ENCODE measurements at regions not wholly inside any gene's neighbourhood (a gene's known extent, or its start where the extent isn't known, plus 50 kb on each side); places are given as distances from the start of the nearest gene placed in this dataset.

GRCh38 chr12:38160318-38161122 lies 156.1 kb upstream of the ALG10B start:
- Histone ChIP-seq H3K36me3 (ENCODE audit: control insufficient read depth in 1 of 2, insufficient read depth in 2 of 2, low read length in 2 of 2) (no peaks in the 10 kb centered on the region), H3K4me1 (ENCODE audit: control insufficient read depth in 1 of 2, insufficient read depth in 2 of 2, low read length in 2 of 2) (no peaks in the 10 kb centered on the region), H2AFZ (ENCODE audit: low read depth, low read length, poor library complexity, severe bottlenecking) (no peak overlapping the region), H3K9ac (ENCODE audit: low read length) (no peak overlapping the region), H3K27me3 (ENCODE audit: insufficient read depth, low read length) (no peaks in the 10 kb centered on the region), H3K9me2 (ENCODE audit: insufficient read depth) (no peaks in the 10 kb centered on the region), H3K4me2 (ENCODE audit: low read length) (no peak overlapping the region), H3K27ac (ENCODE audit: low read depth, low read length) (no peak overlapping the region), H3K4me3 (replicated peaks in 1 of 2; ENCODE audit: low read depth in 1 of 2, low read length in 2 of 2) (no peak overlapping the region), H4K20me1 (ENCODE audit: insufficient read depth) (no peaks in the 10 kb centered on the region), H3K79me2 (ENCODE audit: insufficient read depth, low read length) (no peaks in the 10 kb centered on the region), H3K9me3 (ENCODE audit: control insufficient read depth in 1 of 2, insufficient read depth in 1 of 2, low read depth in 1 of 2, low read length in 2 of 2) (no peaks in the 10 kb centered on the region)
- ATAC-seq (no peak), DNase-seq (ENCODE audit: low read depth, low spot score) (no peak)
- intact Hi-C loops (cut with micrococcal nuclease) = no loop called here
- ChIA-PET POLR2A (no interaction called here), RAD21 (ENCODE audit: low non-redundant PET in 1 of 2, low total read pairs in 2 of 2, uncharacterized antibody in 2 of 2, unreplicated experiment in 2 of 2) (no interaction called here), CTCF (no interaction called here)
- TF ChIP-seq ZNF274 (IDR thresholded peaks at IDR 0.05; ENCODE audit: low read depth, low read length) = no peak
- no peak for TF ChIP-seq SRF (IDR thresholded peaks at IDR 0.05; ENCODE audit: low read depth)
- no peak for TF ChIP-seq EZH2phosphoT487 (IDR thresholded peaks at IDR 0.05; ENCODE audit: borderline replicate concordance)
- BruUV-seq (replicated peaks) = no TSS peak

DNA sequence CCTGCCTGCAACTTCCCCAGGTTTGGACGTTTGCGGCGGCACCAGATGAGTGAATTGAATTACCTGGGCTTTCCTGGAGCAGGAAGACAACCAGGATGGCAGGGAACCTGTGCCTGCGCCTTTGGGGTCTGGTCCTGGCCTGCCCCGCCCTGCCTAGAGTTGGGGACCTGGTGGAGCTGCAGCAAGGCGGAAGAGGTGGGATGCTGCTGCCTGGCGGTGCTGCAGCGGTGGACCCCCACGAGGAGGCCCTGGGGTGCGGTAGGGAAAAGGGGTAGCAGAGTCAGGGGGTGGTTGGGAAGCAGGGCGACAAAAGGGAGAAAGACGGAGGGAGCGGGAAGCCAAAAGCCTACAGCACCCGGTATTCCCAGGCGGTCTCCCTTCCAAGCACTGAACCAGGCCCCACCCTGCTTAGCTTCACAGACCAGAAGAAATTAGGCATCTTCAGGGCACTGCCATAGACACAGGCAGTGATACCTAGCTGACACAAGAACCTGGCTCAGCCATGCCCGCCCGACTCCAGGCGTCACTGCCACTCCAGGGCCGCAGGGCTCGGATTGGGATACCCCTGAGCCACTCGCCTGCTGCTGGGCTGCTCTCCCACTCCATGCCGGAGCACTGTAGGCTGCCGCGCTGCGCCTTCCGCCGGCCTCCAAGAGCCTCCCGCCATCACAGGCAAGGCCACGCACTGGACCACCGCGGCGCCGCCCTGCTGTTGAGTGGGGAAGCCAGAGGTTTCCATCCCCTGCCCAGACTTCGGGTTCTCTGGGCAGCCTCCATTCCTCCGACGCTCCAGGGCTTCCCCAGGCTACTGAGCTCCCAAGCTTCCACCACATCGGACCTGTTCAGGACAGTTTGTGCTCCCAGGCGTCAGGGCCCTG lies 155.2 kb upstream of the ALG10B start:
- DNase-seq (ENCODE audit: low read depth, low spot score) = no peak
- ChIA-PET RAD21 (ENCODE audit: low non-redundant PET in 1 of 2, low total read pairs in 2 of 2, uncharacterized antibody in 2 of 2, unreplicated experiment in 2 of 2) (no interaction called here), CTCF (no interaction called here), POLR2A (no interaction called here)
- Histone ChIP-seq H2AFZ (ENCODE audit: low read depth, low read length, poor library complexity, severe bottlenecking) (no peak overlapping the region), H3K9me2 (ENCODE audit: insufficient read depth) (no peaks in the 10 kb centered on the region), H3K27ac (ENCODE audit: low read depth, low read length) (no peak overlapping the region), H3K36me3 (ENCODE audit: control insufficient read depth in 1 of 2, insufficient read depth in 2 of 2, low read length in 2 of 2) (no peaks in the 10 kb centered on the region), H3K4me1 (ENCODE audit: control insufficient read depth in 1 of 2, insufficient read depth in 2 of 2, low read length in 2 of 2) (no peaks in the 10 kb centered on the region), H3K79me2 (ENCODE audit: insufficient read depth, low read length) (no peaks in the 10 kb centered on the region), H3K4me3 (replicated peaks in 1 of 2; ENCODE audit: low read depth in 1 of 2, low read length in 2 of 2) (no peak overlapping the region), H3K4me2 (ENCODE audit: low read length) (no peak overlapping the region), H3K27me3 (ENCODE audit: insufficient read depth, low read length) (no peaks in the 10 kb centered on the region), H3K9me3 (ENCODE audit: control insufficient read depth in 1 of 2, insufficient read depth in 1 of 2, low read depth in 1 of 2, low read length in 2 of 2) (no peaks in the 10 kb centered on the region), H4K20me1 (ENCODE audit: insufficient read depth) (no peaks in the 10 kb centered on the region), H3K9ac (ENCODE audit: low read length) (no peak overlapping the region)
- intact Hi-C loops (cut with micrococcal nuclease) = no loop called here
- no TSS peak for BruUV-seq (replicated peaks)
- ATAC-seq = no peak
- no peak for TF ChIP-seq ZFX (IDR thresholded peaks at IDR 0.05)
- TF ChIP-seq CEBPB (IDR thresholded peaks at IDR 0.05; ENCODE audit: low read depth) = no peak
- TF ChIP-seq FOSL1 (IDR thresholded peaks at IDR 0.05; ENCODE audit: low read depth) = no peak
- no peak for TF ChIP-seq YY1 (IDR thresholded peaks at IDR 0.05; ENCODE audit: extremely low read depth, insufficient replicate concordance, low read depth, low read length)
- TF ChIP-seq EZH2 (IDR thresholded peaks at IDR 0.05) = no peak
- TF ChIP-seq ATF3 (IDR thresholded peaks at IDR 0.05) = no peak
- TF ChIP-seq SP1 (IDR thresholded peaks at IDR 0.05; ENCODE audit: low read depth) = no peak
- no peak for TF ChIP-seq TCF7L2 (IDR thresholded peaks at IDR 0.05; ENCODE audit: borderline replicate concordance, extremely low read depth, insufficient read depth, insufficient read length)
- TF ChIP-seq, protein P1, sequence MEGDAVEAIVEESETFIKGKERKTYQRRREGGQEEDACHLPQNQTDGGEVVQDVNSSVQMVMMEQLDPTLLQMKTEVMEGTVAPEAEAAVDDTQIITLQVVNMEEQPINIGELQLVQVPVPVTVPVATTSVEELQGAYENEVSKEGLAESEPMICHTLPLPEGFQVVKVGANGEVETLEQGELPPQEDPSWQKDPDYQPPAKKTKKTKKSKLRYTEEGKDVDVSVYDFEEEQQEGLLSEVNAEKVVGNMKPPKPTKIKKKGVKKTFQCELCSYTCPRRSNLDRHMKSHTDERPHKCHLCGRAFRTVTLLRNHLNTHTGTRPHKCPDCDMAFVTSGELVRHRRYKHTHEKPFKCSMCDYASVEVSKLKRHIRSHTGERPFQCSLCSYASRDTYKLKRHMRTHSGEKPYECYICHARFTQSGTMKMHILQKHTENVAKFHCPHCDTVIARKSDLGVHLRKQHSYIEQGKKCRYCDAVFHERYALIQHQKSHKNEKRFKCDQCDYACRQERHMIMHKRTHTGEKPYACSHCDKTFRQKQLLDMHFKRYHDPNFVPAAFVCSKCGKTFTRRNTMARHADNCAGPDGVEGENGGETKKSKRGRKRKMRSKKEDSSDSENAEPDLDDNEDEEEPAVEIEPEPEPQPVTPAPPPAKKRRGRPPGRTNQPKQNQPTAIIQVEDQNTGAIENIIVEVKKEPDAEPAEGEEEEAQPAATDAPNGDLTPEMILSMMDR (IDR thresholded peaks at IDR 0.05 in 2 of 3, conservative IDR thresholded peaks at IDR 0.05 in 1 of 3; ENCODE audit: borderline replicate concordance in 1 of 3, insufficient read depth in 1 of 3, low read depth in 2 of 3, low read length in 2 of 3) = no peak
- no peak for TF ChIP-seq JUND (IDR thresholded peaks at IDR 0.05)
- no peak for TF ChIP-seq RAD21 (IDR thresholded peaks at IDR 0.05; ENCODE audit: low read depth)
